ENCODE measurements at regions not wholly inside any gene's neighbourhood (a gene's known extent, or its start where the extent isn't known, plus 50 kb on each side); places are given as distances from the start of the nearest gene placed in this dataset.

GRCh38 chr11:26162291-26162690 lies 169.6 kb upstream of the ANO3 start:
- no peak for DNase-seq (ENCODE audit: low spot score)

GRCh38 chr11:26186389-26186788 lies 145.5 kb upstream of the ANO3 start:
- no peak for DNase-seq (ENCODE audit: low spot score)

- DNase-seq (ENCODE audit: low spot score): peak; percentile 55
Observed at GRCh38 chr11:26187639-26188038, 144.3 kb upstream of the ANO3 start.

GRCh38 chr11:26188554-26188953 lies 143.4 kb upstream of the ANO3 start:
- peak; percentile 61 for DNase-seq (ENCODE audit: low spot score)

- no peak for DNase-seq (ENCODE audit: low spot score)
Observed at GRCh38 chr11:26191193-26191592, 140.7 kb upstream of the ANO3 start.

- DNase-seq (ENCODE audit: low spot score): no peak
Observed at GRCh38 chr11:26193694-26194365, 138.1 kb upstream of the ANO3 start.

GRCh38 chr11:26194881-26195280 lies 137.0 kb upstream of the ANO3 start:
- no peak for DNase-seq (ENCODE audit: low spot score)

- no peak for DNase-seq (ENCODE audit: low spot score)
Observed at GRCh38 chr11:26198532-26199096, 133.3 kb upstream of the ANO3 start.

- DNase-seq (ENCODE audit: low spot score): no peak
Observed at GRCh38 chr11:26199331-26200095, 132.4 kb upstream of the ANO3 start.

DNA sequence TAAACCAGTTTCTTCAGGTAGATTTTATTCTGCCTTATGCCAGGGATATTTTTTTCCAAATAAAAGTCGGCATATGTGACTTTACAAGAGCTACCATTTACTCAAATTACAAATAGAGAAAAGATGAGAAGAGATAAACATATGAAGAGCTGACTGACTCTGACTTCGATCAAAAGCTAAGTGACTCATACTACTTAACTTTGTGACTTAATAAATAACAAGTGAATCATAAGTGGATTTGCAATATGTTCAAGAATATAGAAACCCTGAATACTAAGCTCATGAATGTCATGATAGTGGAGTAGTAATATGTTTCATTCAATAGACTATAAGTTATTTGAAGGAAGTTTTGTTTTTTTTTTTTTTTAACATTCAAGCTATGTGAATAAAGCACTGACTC lies 130.5 kb upstream of the ANO3 start:
- DNase-seq (ENCODE audit: low spot score): no peak

GRCh38 chr11:26202754-26203153 lies 129.2 kb upstream of the ANO3 start:
- no peak for DNase-seq (ENCODE audit: low spot score)

DNA sequence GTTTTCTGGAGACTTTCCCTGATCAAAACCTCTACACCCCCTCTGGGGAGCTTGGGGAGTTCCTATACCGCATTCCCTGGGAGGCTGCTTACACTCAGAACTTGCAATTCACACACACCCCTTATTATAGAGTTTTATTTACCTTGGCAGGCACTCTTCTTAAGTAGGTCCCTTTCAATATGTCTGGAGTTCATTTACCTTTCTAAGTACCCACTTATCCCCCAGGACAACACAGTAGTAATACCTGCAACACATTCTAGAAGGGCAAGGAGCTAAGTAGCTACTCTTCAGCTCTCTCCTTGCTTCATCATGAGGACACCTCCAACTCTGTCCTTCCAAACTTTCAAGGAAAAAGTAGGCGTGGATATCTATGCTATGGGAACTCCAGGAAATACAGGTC lies 127.8 kb upstream of the ANO3 start:
- DNase-seq (ENCODE audit: low spot score): no peak

GRCh38 chr11:26204839-26205238 lies 127.1 kb upstream of the ANO3 start:
- DNase-seq (ENCODE audit: low spot score): no peak

- peak; percentile 17 for DNase-seq (ENCODE audit: low spot score)
Observed at GRCh38 chr11:26219183-26220117, 112.5 kb upstream of the ANO3 start.

DNA sequence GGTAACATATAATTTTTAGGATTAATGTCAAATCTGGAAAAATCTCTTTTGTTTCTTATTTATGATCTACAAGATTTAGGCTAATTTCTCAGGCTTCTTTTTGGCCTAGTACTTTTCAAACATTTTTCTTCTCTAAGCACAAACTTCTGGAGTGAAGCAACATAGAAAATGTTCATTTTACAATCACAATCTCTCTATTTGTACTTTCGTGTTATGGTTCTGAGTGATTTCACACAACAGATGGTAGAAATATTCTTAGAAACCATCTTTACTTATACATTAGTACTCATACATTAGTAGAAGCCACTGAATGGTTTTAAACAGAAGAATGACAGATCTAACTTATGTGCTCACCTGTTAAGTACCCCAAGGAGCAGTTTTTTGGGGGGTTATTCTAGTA lies 106.3 kb upstream of the ANO3 start:
- DNase-seq (ENCODE audit: low spot score): no peak

- DNase-seq (ENCODE audit: low spot score): peak; percentile 56
Observed at GRCh38 chr11:26227301-26227746, 104.6 kb upstream of the ANO3 start.

DNA sequence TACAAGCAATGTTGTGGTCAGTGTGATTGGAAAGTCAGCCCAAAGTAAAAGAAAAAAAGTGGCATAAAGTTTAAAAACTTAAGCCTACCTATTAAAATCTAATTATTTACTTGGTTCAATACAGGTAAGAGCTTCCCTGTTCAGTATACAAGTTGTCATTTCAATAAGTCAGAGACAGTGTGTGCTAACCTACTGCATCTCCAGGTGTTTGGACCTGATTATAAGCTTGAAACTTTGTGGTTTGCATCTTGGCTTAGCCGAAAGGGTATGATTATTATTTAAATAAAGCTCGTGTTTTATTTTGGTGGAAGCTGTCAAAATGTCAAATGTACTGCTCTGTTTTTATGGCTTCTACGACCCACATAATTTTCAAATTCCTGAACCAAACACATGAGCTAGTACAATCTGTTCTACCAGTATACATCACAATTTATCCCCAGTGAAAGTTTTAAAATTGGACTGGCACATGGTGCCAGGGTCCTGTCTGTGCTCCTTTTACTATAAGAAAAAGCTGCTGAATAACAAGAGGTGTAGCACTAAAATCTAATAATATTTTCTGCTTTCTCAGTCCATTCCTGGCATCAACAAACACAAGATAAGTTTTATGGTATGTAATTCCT lies 103.9 kb upstream of the ANO3 start:
- DNase-seq (ENCODE audit: low spot score): no peak

DNA sequence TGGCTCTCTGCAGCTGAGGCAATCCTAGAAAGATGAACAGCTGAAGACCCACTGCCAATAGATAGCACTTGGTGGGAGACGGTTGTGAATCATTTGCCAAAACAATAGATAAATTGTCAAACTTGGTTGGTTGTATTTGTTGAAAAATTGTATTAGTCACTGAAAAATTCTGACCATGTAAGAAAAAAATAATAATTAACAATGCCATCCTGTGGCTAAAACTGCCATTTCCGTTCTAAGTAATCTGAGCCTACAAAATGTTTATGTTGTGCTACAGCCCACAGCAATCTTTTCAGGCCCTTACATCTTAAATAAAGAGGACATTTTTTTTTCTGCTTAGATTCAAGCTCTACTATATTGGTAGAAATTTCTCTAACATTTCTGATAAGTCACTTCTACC lies 103.2 kb upstream of the ANO3 start:
- no peak for DNase-seq (ENCODE audit: low spot score)

GRCh38 chr11:26229257-26229656 lies 102.7 kb upstream of the ANO3 start:
- DNase-seq (ENCODE audit: low spot score): no peak

- DNase-seq (ENCODE audit: low spot score): no peak
Observed at GRCh38 chr11:26229981-26230380, 101.9 kb upstream of the ANO3 start.

DNA sequence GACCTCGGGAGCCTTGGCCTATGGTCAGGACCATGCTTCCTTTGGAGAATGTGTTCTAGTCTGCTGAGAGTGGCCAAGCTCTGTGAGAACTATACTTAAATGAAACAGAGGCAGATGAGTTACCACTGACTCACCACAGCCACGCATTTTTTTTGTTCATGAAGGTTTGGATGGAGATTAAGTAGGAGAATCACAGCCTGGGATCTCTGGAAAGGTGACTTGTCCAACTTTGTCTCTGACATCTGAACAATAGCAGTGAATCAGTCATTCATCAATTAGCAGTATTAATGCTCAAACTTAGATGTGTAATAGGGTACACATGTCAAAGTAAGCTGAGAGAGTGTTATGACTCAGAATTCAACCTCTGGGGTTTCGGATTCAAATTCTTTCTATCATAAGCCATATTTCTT lies 100.7 kb upstream of the ANO3 start:
- peak; percentile 55 for DNase-seq (ENCODE audit: low spot score)

DNA sequence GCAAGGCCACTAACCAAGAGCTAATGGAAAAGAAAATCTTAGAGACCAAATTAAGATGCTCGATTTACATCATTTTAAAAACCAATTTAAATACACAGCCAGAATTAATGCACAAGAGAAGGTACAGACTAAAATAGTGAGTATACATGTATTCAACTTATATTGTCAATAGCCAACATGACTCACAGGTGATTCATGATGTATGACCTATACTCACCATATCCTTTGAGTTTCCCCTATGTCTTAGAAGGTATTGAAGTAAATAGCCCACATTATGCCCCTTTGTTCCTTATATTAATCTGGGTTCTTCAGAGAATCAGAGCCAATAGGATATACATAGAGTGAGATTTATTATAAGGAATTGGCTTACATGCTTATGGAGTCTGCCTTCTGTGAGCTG lies 97.5 kb upstream of the ANO3 start:
- DNase-seq (ENCODE audit: low spot score): no peak

All from AG20443 (cell line).